ENCODE measurements at regions not wholly inside any gene's neighbourhood (a gene's known extent, or its start where the extent isn't known, plus 50 kb on each side); places are given as distances from the start of the nearest gene placed in this dataset.
"Not testable (repeated sequence)": the region's sequence is repeated elsewhere in the genome, so short reads cannot be mapped to it uniquely, and the experiment has no call there.

GRCh38 chr7:125984795-125985194 lies 1055.2 kb upstream of the POT1 start:
- DNase-seq, result no peak

GRCh38 chr7:125971656-125972055 lies 1042.0 kb upstream of the POT1 start:
- no peak for DNase-seq

GRCh38 chr7:125966278-125967048 lies 1036.8 kb upstream of the POT1 start:
- no peak for DNase-seq

GRCh38 chr7:125934955-125935354 lies 1005.3 kb upstream of the POT1 start:
- no peak for DNase-seq

GRCh38 chr7:125934539-125934938 lies 1004.9 kb upstream of the POT1 start:
- no peak for DNase-seq

- no peak for DNase-seq
These were observed 1001.2 kb upstream of the POT1 start for GRCh38 chr7:125930848-125931247.

- DNase-seq, result no peak
These were observed 997.9 kb upstream of the POT1 start for GRCh38 chr7:125927556-125927955.

- no peak for DNase-seq
These were observed 997.0 kb upstream of the POT1 start for GRCh38 chr7:125926621-125927020.

GRCh38 chr7:125924037-125924436 lies 994.4 kb upstream of the POT1 start:
- DNase-seq, result no peak

- DNase-seq, result not testable (repeated sequence)
These were observed 985.8 kb upstream of the POT1 start for GRCh38 chr7:125915381-125915948.

GRCh38 chr7:125908711-125909110 lies 979.1 kb upstream of the POT1 start:
- no peak for DNase-seq

GRCh38 chr7:125899577-125899976 lies 970.0 kb upstream of the POT1 start:
- no peak for DNase-seq

- no peak for DNase-seq
These were observed 962.8 kb upstream of the POT1 start for GRCh38 chr7:125892434-125892833.

GRCh38 chr7:125878988-125879387 lies 949.4 kb upstream of the POT1 start:
- no peak for DNase-seq

GRCh38 chr7:125878235-125878956 lies 948.8 kb upstream of the POT1 start:
- DNase-seq, result no peak

GRCh38 chr7:125877246-125877645 lies 947.6 kb upstream of the POT1 start:
- DNase-seq, result no peak

- DNase-seq, result no peak
These were observed 946.8 kb upstream of the POT1 start for GRCh38 chr7:125876431-125876830.

GRCh38 chr7:125871431-125871830 lies 941.8 kb upstream of the POT1 start:
- no peak for DNase-seq

- DNase-seq, result no peak
These were observed 928.0 kb upstream of the POT1 start for GRCh38 chr7:125857606-125858005.

GRCh38 chr7:125848157-125848556 lies 918.5 kb upstream of the POT1 start:
- no peak for DNase-seq

GRCh38 chr7:125847692-125848091 lies 918.1 kb upstream of the POT1 start:
- no peak for DNase-seq

- no peak for DNase-seq
These were observed 917.4 kb upstream of the POT1 start for GRCh38 chr7:125847055-125847454.

- no peak for DNase-seq
These were observed 916.1 kb upstream of the POT1 start for GRCh38 chr7:125845686-125846085.

- no peak for DNase-seq
These were observed 904.8 kb upstream of the POT1 start for GRCh38 chr7:125834421-125834820.
